Mesenchymal stem cell (in vitro differentiated cells and primary cell): ENCODE measurements at regions not wholly inside any gene's neighbourhood (a gene's known extent, or its start where the extent isn't known, plus 50 kb on each side); places are given as distances from the start of the nearest gene placed in this dataset.

ENCODE experiments used
- DNase-seq: peaks from one replicate; pipeline ENCODE4 v3.0.0-alpha.2; 2013
- H2AFZ ChIP-seq: one replicate; pipeline ENCODE4 v1.6.1; 2013; ENCODE audit warnings: low read depth, mild to moderate bottlenecking, control low read depth, inconsistent platforms, low read length, moderate library complexity
- H2AK5ac ChIP-seq: 2 replicates; pipeline ENCODE4 v1.6.1; 2013; ENCODE audit warnings: low read length, moderate library complexity, mild to moderate bottlenecking, inconsistent platforms; ENCODE audit not compliant: severe bottlenecking
- H2BK120ac ChIP-seq: one replicate; pipeline ENCODE4 v1.6.1; 2013; ENCODE audit warnings: low read depth, mild to moderate bottlenecking, inconsistent platforms, low read length, moderate library complexity
- H2BK12ac ChIP-seq, 2 experiments: one replicate each; pipeline ENCODE4 v1.6.1; 2013; ENCODE audit warnings: inconsistent platforms in 2 of 2, low read length in 2 of 2, mild to moderate bottlenecking in 2 of 2, moderate library complexity in 2 of 2, control low read depth in 1 of 2
- H2BK15ac ChIP-seq: one replicate; pipeline ENCODE4 v1.6.1; 2013; ENCODE audit warnings: mild to moderate bottlenecking, low read depth, inconsistent platforms; ENCODE audit not compliant: poor library complexity, severe bottlenecking
- H2BK5ac ChIP-seq: 2 replicates; pipeline ENCODE4 v1.6.1; 2013; ENCODE audit warnings: low read depth, mild to moderate bottlenecking, low read length, control low read depth, inconsistent platforms; ENCODE audit not compliant: poor library complexity, severe bottlenecking
- H3K14ac ChIP-seq, 2 experiments: one replicate each; pipeline ENCODE4 v1.6.1; 2013; ENCODE audit warnings: inconsistent platforms in 2 of 2, low read length in 2 of 2, control low read depth in 1 of 2, mild to moderate bottlenecking in 1 of 2, moderate library complexity in 1 of 2
- H3K18ac ChIP-seq, 2 experiments: one replicate each; pipeline ENCODE4 v1.6.1; 2013; ENCODE audit warnings: inconsistent platforms in 2 of 2, low read length in 2 of 2, control low read depth in 1 of 2, low read depth in 1 of 2, mild to moderate bottlenecking in 1 of 2
- H3K23ac ChIP-seq, 2 experiments: one replicate each; pipeline ENCODE4 v1.6.1; 2013; ENCODE audit warnings: inconsistent platforms in 2 of 2, low read length in 2 of 2, mild to moderate bottlenecking in 2 of 2, moderate library complexity in 2 of 2, control low read depth in 1 of 2
- H3K27ac ChIP-seq: 2 replicates; pipeline ENCODE4 v1.5.1; 2013; ENCODE audit warnings: mild to moderate bottlenecking, moderate library complexity, low read length, control low read depth, inconsistent platforms; ENCODE audit not compliant: poor library complexity, severe bottlenecking
- H3K27me3 ChIP-seq, 2 experiments: 2 replicates each; pipeline versions ENCODE4 v1.6.1 to v1.7.0; 2013; ENCODE audit warnings: low read length in 2 of 2, mild to moderate bottlenecking in 2 of 2, moderate library complexity in 2 of 2, control low read depth in 1 of 2, inconsistent platforms in 1 of 2; ENCODE audit not compliant: control insufficient read depth in 1 of 2, insufficient read depth in 1 of 2
- H3K36me3 ChIP-seq, 2 experiments: 2 replicates each; pipeline versions ENCODE4 v1.6.1 to v1.7.0; 2013; ENCODE audit warnings: low read length in 2 of 2, control low read depth in 1 of 2, inconsistent platforms in 1 of 2, low read depth in 1 of 2, mild to moderate bottlenecking in 1 of 2; ENCODE audit not compliant: insufficient read depth in 2 of 2, control insufficient read depth in 1 of 2
- H3K4ac ChIP-seq, 2 experiments: one replicate each; pipeline ENCODE4 v1.6.1; 2013; ENCODE audit warnings: inconsistent platforms in 2 of 2, low read length in 2 of 2, mild to moderate bottlenecking in 2 of 2, moderate library complexity in 2 of 2, control low read depth in 1 of 2, low read depth in 1 of 2
- H3K4me1 ChIP-seq: 2 replicates; pipeline ENCODE4 v1.6.1; 2013; ENCODE audit warnings: low read depth, low read length, control low read depth; ENCODE audit not compliant: control insufficient read depth, insufficient read depth
- H3K4me2 ChIP-seq: 2 replicates; pipeline ENCODE4 v1.6.1; 2013; ENCODE audit warnings: low read length, mild to moderate bottlenecking, inconsistent platforms; ENCODE audit not compliant: poor library complexity, severe bottlenecking
- H3K4me3 ChIP-seq, 2 experiments: 2 replicates each; pipeline versions ENCODE4 v1.5.1 to v1.7.0; 2013; ENCODE audit warnings: low read length in 2 of 2, mild to moderate bottlenecking in 2 of 2, control low read depth in 1 of 2, low read depth in 1 of 2; ENCODE audit not compliant: insufficient read depth in 1 of 2
- H3K79me1 ChIP-seq: replicated peaks from 2 replicates; pipeline ENCODE4 v1.6.1; 2013; ENCODE audit warnings: mild to moderate bottlenecking, control low read depth, low read length, inconsistent platforms; ENCODE audit not compliant: poor library complexity, severe bottlenecking
- H3K9ac ChIP-seq: 2 replicates; pipeline ENCODE4 v1.7.0; 2013; ENCODE audit warnings: mild to moderate bottlenecking, low read length, moderate library complexity
- H3K9me3 ChIP-seq: 2 replicates; pipeline ENCODE4 v1.7.0; 2013; ENCODE audit warnings: mild to moderate bottlenecking, low read length; ENCODE audit not compliant: control insufficient read depth
- H4K8ac ChIP-seq: one replicate; pipeline ENCODE4 v1.6.1; 2013; ENCODE audit warnings: inconsistent platforms, mild to moderate bottlenecking, low read length, moderate library complexity
- H4K91ac ChIP-seq: one replicate; pipeline ENCODE4 v1.6.1; 2013; ENCODE audit warnings: mild to moderate bottlenecking, low read length, inconsistent platforms
- WGBS: methylation state at CpG from one replicate; pipeline ENCODE4 v1.1.7; 2013; ENCODE audit warnings: mixed read lengths; 5-methylcytosine and 5-hydroxymethylcytosine counted together

DNA sequence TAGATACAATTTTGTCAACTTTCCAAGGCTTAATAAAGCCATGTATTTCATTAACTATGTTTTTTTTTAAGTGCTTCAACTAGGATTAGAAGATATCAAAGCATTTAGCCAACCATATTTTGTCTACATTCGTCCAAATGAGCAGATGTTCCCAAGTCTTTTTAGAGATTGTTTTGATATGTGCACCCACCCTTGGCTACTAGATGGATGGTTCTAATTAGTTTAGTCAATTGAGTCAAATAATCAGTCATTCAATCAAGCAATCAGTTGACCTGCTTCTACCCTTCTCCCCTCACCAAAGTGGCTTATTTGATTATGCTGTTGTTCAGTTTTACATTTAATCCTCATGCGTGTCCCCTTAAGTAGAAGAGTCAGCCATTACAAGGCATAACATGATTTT lies 319.5 kb upstream of the TNC start:
- Histone ChIP-seq H3K4me1 (no peaks in the 10 kb centered on the region), H3K14ac (no peak overlapping the region), H3K9me3 (no peaks in the 10 kb centered on the region), H3K4ac (no peak overlapping the region), H3K23ac (no peak overlapping the region), H3K9ac (no peak overlapping the region), H2BK5ac (no peak overlapping the region), H3K79me1 (no peaks in the 10 kb centered on the region), H2BK12ac (no peak overlapping the region), H4K8ac (no peak overlapping the region), H3K27ac (no peak overlapping the region), H3K4me2 (no peak overlapping the region), H3K4me3 (no peak overlapping the region), H3K27me3 (no peaks in the 10 kb centered on the region), H2BK15ac (no peak overlapping the region), H2BK120ac (no peak overlapping the region), H2AFZ (no peak overlapping the region), H2AK5ac (no peak overlapping the region), H4K91ac (no peak overlapping the region), H3K18ac (no peak overlapping the region), H3K36me3 (no peaks in the 10 kb centered on the region)
- no peak for DNase-seq
- WGBS: no CpG with 5 or more reads among the region's 2 CpGs

DNA sequence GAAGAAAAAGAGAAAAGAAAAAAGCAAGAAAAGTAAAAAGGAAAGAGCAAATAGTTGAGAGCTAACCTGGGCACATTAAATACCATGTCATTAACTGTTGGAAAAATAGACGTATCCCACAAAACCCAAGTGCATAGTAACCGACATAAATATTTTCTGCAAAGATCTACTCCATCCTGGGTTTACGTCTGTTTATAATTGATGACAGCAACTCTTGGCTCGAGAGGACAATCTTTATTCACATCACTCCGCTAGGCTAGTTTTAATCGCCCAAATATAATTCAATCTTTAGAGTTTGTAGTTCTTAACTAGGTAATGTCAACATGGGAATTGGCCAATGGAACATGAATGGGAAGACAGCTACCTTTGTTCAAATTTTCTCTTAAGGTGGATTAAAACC lies 321.7 kb upstream of the TNC start:
- Histone ChIP-seq H3K4me2 (no peak overlapping the region), H4K8ac (no peak overlapping the region), H3K36me3 (no peaks in the 10 kb centered on the region), H2BK5ac (no peak overlapping the region), H3K4me1 (no peaks in the 10 kb centered on the region), H2AFZ (no peak overlapping the region), H3K18ac (no peak overlapping the region), H2BK12ac (no peak overlapping the region), H3K27me3 (no peaks in the 10 kb centered on the region), H2BK120ac (no peak overlapping the region), H2AK5ac (no peak overlapping the region), H3K14ac (no peak overlapping the region), H3K4me3 (no peak overlapping the region), H3K9me3 (no peaks in the 10 kb centered on the region), H3K79me1 (no peaks in the 10 kb centered on the region), H3K27ac (no peak overlapping the region), H3K9ac (no peak overlapping the region), H2BK15ac (no peak overlapping the region), H3K23ac (no peak overlapping the region), H4K91ac (no peak overlapping the region), H3K4ac (no peak overlapping the region)
- DNase-seq: no peak
- whole genome bisulfite sequencing: 87% methylated on average over 3 of the region's 6 CpGs

GRCh38 chr9:115442054-115442453 lies 324.1 kb upstream of the TNC start:
- no peak overlapping the region for H4K91ac ChIP-seq
- no peak overlapping the region for H3K14ac ChIP-seq
- no peaks in the 10 kb centered on the region for H3K36me3 ChIP-seq
- H3K9me3 ChIP-seq: no peaks in the 10 kb centered on the region
- H2BK12ac ChIP-seq: no peak overlapping the region
- H3K4me2 ChIP-seq: no peak overlapping the region
- no peak overlapping the region for H2AK5ac ChIP-seq
- no peaks in the 10 kb centered on the region for H3K79me1 ChIP-seq
- H3K27me3 ChIP-seq: no peaks in the 10 kb centered on the region
- H4K8ac ChIP-seq: no peak overlapping the region
- no peak overlapping the region for H3K18ac ChIP-seq
- no peaks in the 10 kb centered on the region for H3K4me1 ChIP-seq
- no peak overlapping the region for H2BK5ac ChIP-seq
- H2BK120ac ChIP-seq: no peak overlapping the region
- H3K23ac ChIP-seq: no peak overlapping the region
- H2BK15ac ChIP-seq: no peak overlapping the region
- H3K4ac ChIP-seq: no peak overlapping the region
- peak; percentile 78 for DNase-seq
- WGBS: 71% methylated on average over 4 of the region's 4 CpGs
- H2AFZ ChIP-seq: no peak overlapping the region
- no peak overlapping the region for H3K27ac ChIP-seq
- H3K9ac ChIP-seq: peak overlapping the region; percentile 54
- no peak overlapping the region for H3K4me3 ChIP-seq

DNA sequence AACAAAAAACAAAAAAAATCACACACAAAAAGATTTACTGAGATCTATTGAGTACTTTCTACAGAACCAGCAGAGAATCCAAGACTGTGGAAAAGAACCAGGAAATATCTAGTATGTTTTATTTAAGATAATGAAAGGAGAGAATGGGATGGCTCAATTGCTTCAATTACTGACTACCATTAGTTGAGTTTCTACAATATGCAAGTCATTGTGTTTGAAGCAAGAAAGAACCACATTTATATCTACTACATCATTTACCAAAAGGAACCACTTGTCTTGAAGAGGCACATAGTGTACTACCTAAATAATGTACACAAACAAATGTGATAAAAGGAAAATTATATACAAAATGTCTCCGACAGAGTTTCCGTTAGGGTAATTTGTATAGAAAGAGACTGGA lies 325.9 kb upstream of the TNC start:
- H3K18ac ChIP-seq: no peak overlapping the region
- H3K23ac ChIP-seq: no peak overlapping the region
- H2BK120ac ChIP-seq: no peak overlapping the region
- H3K4me2 ChIP-seq: no peak overlapping the region
- no CpG with 5 or more reads among the region's 2 CpGs for WGBS
- H3K4ac ChIP-seq: no peak overlapping the region
- H3K14ac ChIP-seq: no peak overlapping the region
- no peaks in the 10 kb centered on the region for H3K36me3 ChIP-seq
- H4K8ac ChIP-seq: no peak overlapping the region
- no peak for DNase-seq
- no peak overlapping the region for H2AK5ac ChIP-seq
- H2AFZ ChIP-seq: no peak overlapping the region
- no peak overlapping the region for H3K27ac ChIP-seq
- H3K9me3 ChIP-seq: no peaks in the 10 kb centered on the region
- no peaks in the 10 kb centered on the region for H3K27me3 ChIP-seq
- H4K91ac ChIP-seq: no peak overlapping the region
- H2BK5ac ChIP-seq: no peak overlapping the region
- no peak overlapping the region for H2BK15ac ChIP-seq
- H3K4me1 ChIP-seq: no peaks in the 10 kb centered on the region
- no peaks in the 10 kb centered on the region for H3K79me1 ChIP-seq
- no peak overlapping the region for H3K9ac ChIP-seq
- H2BK12ac ChIP-seq: no peak overlapping the region
- H3K4me3 ChIP-seq: no peak overlapping the region
